ENCODE measurements at regions not wholly inside any gene's neighbourhood (a gene's known extent, or its start where the extent isn't known, plus 50 kb on each side); places are given as distances from the start of the nearest gene placed in this dataset.

DNA sequence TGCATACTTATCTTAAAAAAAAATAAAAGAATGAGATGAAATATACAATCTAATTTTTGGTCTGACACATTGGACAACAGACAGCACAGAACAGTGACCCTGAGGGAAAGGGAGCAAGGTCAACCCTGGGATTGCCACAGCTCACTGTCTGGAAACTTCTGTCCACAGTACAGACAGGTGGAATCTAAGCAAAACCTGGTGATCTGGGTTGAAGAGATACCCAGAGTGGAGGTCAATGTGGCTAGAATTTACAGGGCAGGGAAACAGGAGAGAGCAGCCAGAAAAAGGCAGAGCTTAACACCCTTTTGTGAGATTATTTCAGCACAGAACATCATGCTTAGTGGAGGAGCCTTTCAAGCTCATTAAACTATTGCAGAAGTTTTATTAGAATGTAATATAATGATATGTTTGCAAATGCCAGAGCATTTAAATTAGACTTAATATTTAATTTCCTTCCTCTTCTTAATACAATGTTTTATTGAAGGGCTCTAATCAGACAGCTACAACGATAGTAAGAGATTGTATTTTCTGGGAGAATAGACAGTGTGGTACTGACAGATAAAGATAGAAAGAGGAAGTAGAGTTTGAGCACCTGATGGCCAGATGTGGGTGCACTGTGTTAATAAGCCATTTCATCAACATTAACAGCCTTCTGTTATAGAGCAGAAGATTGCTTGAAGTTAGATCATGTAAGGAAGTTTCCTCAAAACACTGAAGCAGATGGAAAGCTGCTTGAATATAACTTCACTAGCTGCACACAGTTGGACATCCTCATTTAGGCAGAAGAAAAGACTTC is 309.4 kb downstream of the HGF start (continued):
- TF ChIP-seq RFX5 (IDR thresholded peaks at IDR 0.05; ENCODE audit: borderline replicate concordance, low read depth, low read length): no peak
- TF ChIP-seq SP4 (IDR thresholded peaks at IDR 0.05; ENCODE audit: low read length): no peak
- no peak for TF ChIP-seq FOSL1 (IDR thresholded peaks at IDR 0.05; ENCODE audit: insufficient read depth, low read depth, low read length)
- no peak for TF ChIP-seq PHF8 (conservative IDR thresholded peaks at IDR 0.05; ENCODE audit: low read depth, low read length)
